ENCODE measurements at regions not wholly inside any gene's neighbourhood (a gene's known extent, or its start where the extent isn't known, plus 50 kb on each side); places are given as distances from the start of the nearest gene placed in this dataset.
"Not testable (repeated sequence)": the region's sequence is repeated elsewhere in the genome, so short reads cannot be mapped to it uniquely, and the experiment has no call there.

DNA sequence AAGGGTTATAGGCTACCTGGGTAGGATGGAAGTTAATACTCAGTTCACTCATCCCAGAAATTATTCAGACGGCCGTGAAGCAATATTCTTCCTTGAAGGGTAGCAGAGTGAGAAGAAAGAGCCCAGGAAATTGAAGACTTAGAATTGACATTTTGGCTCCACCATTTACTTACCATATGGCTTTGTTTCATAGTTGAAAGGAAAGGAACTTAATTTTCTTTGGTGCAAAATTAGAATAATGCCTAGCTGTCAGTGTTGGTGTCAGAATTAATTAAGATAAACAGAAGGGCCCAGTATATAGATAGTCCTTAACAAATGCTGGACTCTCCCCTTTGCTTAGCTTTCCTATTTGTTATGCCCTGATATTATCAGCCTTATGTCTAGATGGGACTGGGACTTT lies 263.2 kb downstream of the KCNJ3 start:
- no peak for DNase-seq

- DNase-seq = no peak
Measured at GRCh38 chr2:154960802-154961583, 262.5 kb downstream of the KCNJ3 start.

GRCh38 chr2:154952346-154952980 lies 254.0 kb downstream of the KCNJ3 start:
- DNase-seq = no peak

DNA sequence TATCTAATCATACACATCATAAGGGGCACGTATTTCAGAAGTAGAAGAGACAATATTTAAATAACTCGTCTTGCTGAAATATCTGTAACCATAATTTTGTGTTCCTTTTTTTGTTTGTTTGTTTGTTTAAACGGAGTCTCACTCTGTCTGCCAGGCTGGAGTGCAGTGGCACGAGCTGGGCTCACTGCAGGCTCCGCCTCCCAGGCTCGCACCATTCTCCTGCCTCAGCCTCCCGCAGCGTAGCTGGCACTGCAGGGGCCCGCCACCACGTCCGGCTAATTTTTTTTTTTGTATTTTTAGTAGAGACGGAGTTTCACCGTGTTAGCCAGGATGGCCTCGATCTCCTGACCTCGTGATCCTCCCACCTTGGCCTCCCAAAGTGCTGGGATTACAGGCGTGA lies 248.9 kb downstream of the KCNJ3 start:
- DNase-seq = not testable (repeated sequence)

- no peak for DNase-seq
Measured at GRCh38 chr2:154945984-154946383, 247.5 kb downstream of the KCNJ3 start.

DNA sequence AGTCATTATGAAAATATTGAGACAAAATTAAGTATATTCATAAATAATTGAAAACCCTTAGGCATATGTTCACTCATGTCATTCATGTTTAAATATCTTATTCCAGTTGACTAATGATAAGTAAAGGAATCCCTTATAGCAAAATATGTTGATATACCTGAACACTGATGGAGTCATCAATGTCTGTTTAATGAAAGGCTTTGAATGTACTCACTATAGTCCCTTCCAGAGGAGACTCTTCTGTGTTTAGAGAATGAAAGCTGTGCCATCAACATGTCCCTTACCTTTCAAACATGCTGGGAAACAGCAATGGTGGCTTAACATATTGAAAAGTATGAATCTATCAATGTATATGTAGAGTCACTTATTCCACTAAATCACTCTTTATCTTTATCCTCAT lies 242.9 kb downstream of the KCNJ3 start:
- no peak for DNase-seq

- no peak for DNase-seq
Measured at GRCh38 chr2:154934213-154934612, 235.7 kb downstream of the KCNJ3 start.

- DNase-seq = no peak
Measured at GRCh38 chr2:154924531-154924930, 226.0 kb downstream of the KCNJ3 start.

- DNase-seq = no peak
Measured at GRCh38 chr2:154914561-154914960, 216.1 kb downstream of the KCNJ3 start.

DNA sequence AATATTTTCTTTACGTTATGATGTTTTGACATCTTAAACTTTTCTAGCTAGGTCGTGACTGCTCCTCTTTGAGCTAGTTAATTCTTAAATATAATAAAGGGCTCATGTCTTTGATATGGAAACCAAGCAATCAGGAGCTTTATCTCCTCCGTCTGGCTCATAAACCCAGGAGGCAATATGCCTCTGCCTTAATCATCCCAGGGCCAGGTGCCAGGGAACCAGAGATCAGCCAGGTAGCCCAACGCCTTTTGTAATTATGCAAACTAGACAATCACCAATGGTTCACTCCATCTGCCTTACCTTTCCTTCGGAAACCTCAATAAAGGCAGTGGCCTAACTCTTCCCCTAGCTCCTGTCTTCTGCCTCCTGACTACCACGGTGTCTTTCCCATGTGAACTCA lies 213.7 kb downstream of the KCNJ3 start:
- no peak for DNase-seq

DNA sequence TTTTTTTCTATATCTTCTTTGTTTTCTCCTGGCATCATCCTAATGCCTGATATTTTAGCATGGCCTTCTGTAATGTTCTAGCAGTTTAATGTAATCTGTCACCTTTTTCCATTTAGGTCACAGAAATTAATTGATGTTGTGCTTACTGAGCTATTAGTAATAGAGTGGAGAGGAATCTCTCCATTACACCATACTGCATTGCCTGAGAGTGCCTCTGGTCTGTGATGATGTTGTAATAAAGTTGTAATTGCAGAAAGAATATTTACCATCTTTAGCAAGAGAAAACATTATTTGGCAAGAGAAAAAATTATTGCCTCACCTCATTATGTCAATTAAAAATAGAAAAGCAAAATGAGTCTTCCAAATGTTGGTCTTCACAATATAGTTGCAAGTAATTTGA lies 213.2 kb downstream of the KCNJ3 start:
- no peak for DNase-seq

DNA sequence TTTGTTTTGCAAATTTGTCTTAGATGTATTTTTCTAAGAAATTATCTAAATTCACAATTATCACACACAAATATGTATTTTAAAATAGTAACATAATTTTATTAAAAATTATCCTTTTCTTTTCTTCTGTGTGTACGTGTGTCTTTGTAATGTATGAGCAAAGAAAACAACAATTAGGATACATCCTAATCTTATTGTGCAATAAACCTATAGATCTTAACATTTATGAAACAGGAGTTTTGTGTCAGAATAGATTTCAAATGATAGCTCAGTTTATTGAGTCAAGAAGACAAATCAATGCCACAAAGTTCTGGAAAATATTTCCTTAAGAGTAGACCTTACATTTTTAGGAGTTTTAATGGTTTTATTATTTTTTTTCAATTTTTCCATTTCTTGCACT lies 212.2 kb downstream of the KCNJ3 start:
- no peak for DNase-seq

- DNase-seq = no peak
Measured at GRCh38 chr2:154908327-154908726, 209.8 kb downstream of the KCNJ3 start.
